Right lobe of liver (tissue), 6 donors: ENCODE measurements at regions not wholly inside any gene's neighbourhood (a gene's known extent, or its start where the extent isn't known, plus 50 kb on each side); places are given as distances from the start of the nearest gene placed in this dataset.
A peak's percentile ranks its signal among the peaks of the same experiment; 100 is the strongest.

Experiments used
- ATAC-seq, 4 donors: fragments of 200-7000 bp; cut with Tn5 transposase; one replicate each; pipeline ENCODE4 v1.9.1; 2020; ENCODE audit warnings: mild to moderate bottlenecking in 4 of 4, moderate library complexity in 4 of 4
- DNase-seq, 3 donors: peaks; one replicate each; pipeline ENCODE4 v3.0.0-alpha.2; 2020
- H3K27ac ChIP-seq, 3 donors: fragments of 200-600 bp; one replicate each; pipeline ENCODE4 v1.8.0; 2022
- H3K27me3 ChIP-seq, 2 donors: fragments of 200-600 bp; one replicate each; pipeline ENCODE4 v1.8.0; 2022
- H3K36me3 ChIP-seq, 4 donors: fragments of 200-600 bp; sonication (generic) in 1 of 4; one replicate each; pipeline versions ENCODE4 v1.5.1 to v1.8.0; 2017 to 2022; ENCODE audit warnings: control low read depth in 1 of 4
- H3K4me1 ChIP-seq, 4 donors: fragments of 200-600 bp; sonication (generic) in 1 of 4; one replicate each; pipeline versions ENCODE4 v1.5.1 to v1.8.0; 2017 to 2022; ENCODE audit warnings: control low read depth in 1 of 4
- H3K4me3 ChIP-seq, 3 donors: fragments of 200-600 bp; one replicate each; pipeline ENCODE4 v1.8.0; 2022
- H3K9me3 ChIP-seq, 4 donors: fragments of 200-600 bp; sonication (generic) in 1 of 4; one replicate each; pipeline versions ENCODE4 v1.5.1 to v1.8.0; 2017 to 2022; ENCODE audit warnings: control low read depth in 1 of 4
- CTCF ChIP-seq, 4 donors: fragments of 200-600 bp in 3 of 4; fragments of 450-650 bp in 1 of 4; IDR thresholded peaks; one replicate each; pipeline versions ENCODE4 v1.5.1 to v1.8.0; 2016 to 2022; ENCODE audit warnings: antibody characterized with exemption in 4 of 4, mild to moderate bottlenecking in 2 of 4
- POLR2A ChIP-seq: fragments of 450-650 bp; IDR thresholded peaks from one replicate; pipeline ENCODE4 v1.6.1; 2017; ENCODE audit warnings: antibody characterized with exemption, mild to moderate bottlenecking
- WGBS: methylation state at CpG from one replicate; pipeline ENCODE4 v1.1.6; 2018; ENCODE audit warnings: low coverage, low lambda C conversion rate; ENCODE audit not compliant: insufficient coverage; ENCODE audit errors: missing lambda C conversion rate; 5-methylcytosine and 5-hydroxymethylcytosine counted together
- intact Hi-C, 2 donors: fragments of 100-400 bp; cut with DNase I; formaldehyde crosslinking; loops; one replicate each; pipeline versions ENCODE4 v1.11.2 to v1.14.1; 2022
- donor health status: DM: no; HTN: yes; CAD: no.
- donor health status: DM: no; HTN: no; CAD: no.
- donor health status: DM: no; HTN: no; CAD: no.
- donor health status: DM: no; HTN: yes; CAD: no.
- donor health status: DM: no; HTN: yes; CAD: no.

GRCh38 chr13:26952551-26953143 is 192.1 kb upstream of the GPR12 start:
- Histone ChIP-seq H3K27ac (peak overlapping the region in 2 of 3 donors; percentile 72 to 93), H3K4me1 (peaks cover 0 to 50% (median 7%) of the 10 kb centered on the region in 4 donors)
- no peak for TF ChIP-seq CTCF (IDR thresholded peaks at IDR 0.05)
- no peak for TF ChIP-seq POLR2A

GRCh38 chr13:26951581-26952177 is 191.1 kb upstream of the GPR12 start:
- Histone ChIP-seq H3K36me3 (no peaks in the 10 kb centered on the region), H3K27me3 (no peaks in the 10 kb centered on the region), H3K9me3 (no peaks in the 10 kb centered on the region), H3K27ac (peak overlapping the region; percentile 72 to 93 (median 81)), H3K4me3 (no peak overlapping the region), H3K4me1 (peaks cover 0 to 41% (median 7%) of the 10 kb centered on the region in 4 donors)
- 13% methylated on average over 4 of the region's 12 CpGs for WGBS
- peak; percentile 69 to 89 (median 84) for DNase-seq
- intact Hi-C loops = no loop called here
- TF ChIP-seq POLR2A (no peak), CTCF (IDR thresholded peaks at IDR 0.05) (no peak)
- peak; percentile 79 to 84 (median 81) for ATAC-seq

More at GRCh38 chr13:26952551-26953143, 192.1 kb upstream of the GPR12 start:
- WGBS = 87% methylated on average over 4 of the region's 12 CpGs
- H3K9me3 ChIP-seq = no peaks in the 10 kb centered on the region
- no peaks in the 10 kb centered on the region for H3K36me3 ChIP-seq
- H3K27me3 ChIP-seq = no peaks in the 10 kb centered on the region
- ATAC-seq (no peak), DNase-seq (no peak)
- intact Hi-C loops = no loop called here
- no peak overlapping the region for H3K4me3 ChIP-seq

GRCh38 chr13:26950968-26951367 is 190.4 kb upstream of the GPR12 start:
- Histone ChIP-seq H3K9me3 (no peaks in the 10 kb centered on the region), H3K4me1 (peaks cover 0 to 33% (median 7%) of the 10 kb centered on the region in 4 donors), H3K27ac (peak overlapping the region; percentile 72 to 93 (median 81)), H3K36me3 (no peaks in the 10 kb centered on the region), H3K27me3 (no peaks in the 10 kb centered on the region), H3K4me3 (no peak overlapping the region)
- ATAC-seq = no peak
- intact Hi-C loops = no loop called here
- 80% methylated on average over 8 of the region's 17 CpGs for WGBS
- no peak for DNase-seq
- no peak for TF ChIP-seq POLR2A
- no peak for TF ChIP-seq CTCF (IDR thresholded peaks at IDR 0.05)

GRCh38 chr13:26950546-26950945 is 190.0 kb upstream of the GPR12 start:
- Histone ChIP-seq H3K36me3 (no peaks in the 10 kb centered on the region), H3K27ac (peak overlapping the region; percentile 72 to 93 (median 81)), H3K9me3 (no peaks in the 10 kb centered on the region), H3K27me3 (no peaks in the 10 kb centered on the region), H3K4me1 (peaks cover 0 to 30% (median 7%) of the 10 kb centered on the region in 4 donors), H3K4me3 (no peak overlapping the region)
- no peak for TF ChIP-seq POLR2A
- DNase-seq = no peak
- peak in 1 of 4 donors; percentile 5 for ATAC-seq
- intact Hi-C loops = no loop called here
- WGBS = 50% methylated on average over 1 of the region's 10 CpGs
